Heart left ventricle (tissue), 13 donors: ENCODE measurements at regions not wholly inside any gene's neighbourhood (a gene's known extent, or its start where the extent isn't known, plus 50 kb on each side); places are given as distances from the start of the nearest gene placed in this dataset.

ENCODE experiments used
- CTCF ChIP-seq, 12 donors: fragments of 200-600 bp; sonication (generic) in 4 of 12; IDR thresholded peaks; one replicate each; pipeline versions ENCODE4 v1.5.0 to v1.8.0; 2018 to 2022; ENCODE audit warnings: antibody characterized with exemption in 12 of 12, mild to moderate bottlenecking in 5 of 12
- POLR2A ChIP-seq, 2 donors: fragments of 450-650 bp; IDR thresholded peaks; one replicate each; pipeline ENCODE4 v1.6.1; 2017; ENCODE audit warnings: antibody characterized with exemption in 2 of 2, mild to moderate bottlenecking in 2 of 2, moderate library complexity in 2 of 2
- donor health status: ischemic (EF 13 %, LVEDD 7.1; RV severe dilation, severe dysfunction).
- donor health status: DM: no; HTN: yes; CAD: no.
- donor health status: DM: no; HTN: no; CAD: no.
- donor health status: ischemic (EF 25% LVEDD 6.9; RV normal size, moderate dysfunction).
- donor health status: ischemic (EF 25% LVEDD 5.7; RV mildly dilated, moderate dysfunction).
- donor health status: ischemic (EF 35%, LVEDD 5.7; RV mildly dilated, moderate dysfunction).
- donor health status: nonischemic (EF 11% LVEDD 7.7; RV severe dilation, severe dysfunction).
- donor health status: DM: yes; HTN: yes; CAD: no.
- donor health status: PGD.
- donor health status: ischemic (EF 29% LVEDD 5.4; RV normal size, mild dysfunction).
- donor health status: nonischemic (EF 23%, LVEDD 6.1; RV moderate dilation, normal function).

- TF ChIP-seq CTCF (IDR thresholded peaks at IDR 0.05) (no peak), POLR2A (IDR thresholded peaks at IDR 0.05) (no peak)
Measured at GRCh38 chr2:234240917-234241316, 190.4 kb downstream of the SPP2 start.
